GM19463 (cell line): ENCODE measurements at regions not wholly inside any gene's neighbourhood (a gene's known extent, or its start where the extent isn't known, plus 50 kb on each side); places are given as distances from the start of the nearest gene placed in this dataset.
"Not testable (repeated sequence)": the region's sequence is repeated elsewhere in the genome, so short reads cannot be mapped to it uniquely, and the experiment has no call there.

Experiments
- ATAC-seq: cut with Tn5 transposase; IDR thresholded peaks from one replicate; pipeline ENCODE4 v1.9.1; 2021; ENCODE audit warnings: mild to moderate bottlenecking, moderate library complexity; ENCODE audit not compliant: unreplicated experiment

DNA sequence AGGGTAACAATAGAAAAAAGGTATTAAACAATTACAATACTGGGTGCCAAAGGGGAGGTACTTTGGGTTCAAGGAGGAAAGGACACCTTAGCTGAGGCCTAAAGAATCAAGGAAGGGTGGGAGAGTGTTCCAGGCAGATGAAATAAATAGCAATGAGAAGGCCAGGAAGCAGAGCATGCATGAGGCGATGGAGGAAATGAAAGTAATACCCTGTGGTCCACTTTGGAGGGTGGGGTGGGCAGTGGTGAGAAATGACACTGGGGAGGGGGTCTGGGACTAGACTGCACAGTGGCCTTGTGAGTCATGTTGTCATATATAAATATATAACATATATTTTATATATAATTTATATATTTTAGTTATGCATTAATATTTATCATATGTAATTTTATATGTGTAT is 55.9 kb downstream of the BHLHE40 start:
- no peak for ATAC-seq

DNA sequence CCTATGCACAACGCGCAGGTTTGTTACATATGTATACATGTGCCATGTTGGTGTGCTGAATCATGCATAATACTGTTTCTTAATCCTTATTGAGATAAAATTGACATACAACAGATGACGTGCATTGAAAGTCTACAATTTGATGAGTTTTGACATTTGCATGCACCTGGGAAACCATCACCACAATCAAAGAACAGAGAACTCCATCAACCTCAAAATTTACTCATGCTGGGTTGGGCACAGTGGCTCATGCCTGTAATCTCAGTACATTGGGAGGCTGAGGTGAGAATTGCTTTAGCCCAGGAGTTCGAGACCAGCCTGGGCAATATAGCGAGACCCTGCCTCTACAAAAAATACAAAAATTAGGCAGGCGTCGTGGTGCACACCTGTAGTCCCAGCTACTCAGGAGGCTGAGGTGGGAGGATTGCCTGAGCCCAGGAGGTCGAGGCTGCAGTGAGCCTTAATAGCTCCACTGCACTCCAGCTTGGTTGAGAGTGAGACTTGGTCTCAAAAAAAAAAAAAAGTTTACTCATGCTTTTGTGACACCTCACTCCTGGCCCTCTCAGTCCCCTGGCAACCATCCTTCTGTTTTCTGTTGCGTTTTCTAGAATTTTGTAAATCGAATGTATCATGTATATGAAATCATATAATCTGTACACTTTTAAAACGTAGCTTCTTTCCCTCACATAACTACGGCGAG is 56.6 kb downstream of the BHLHE40 start:
- ATAC-seq = no peak

DNA sequence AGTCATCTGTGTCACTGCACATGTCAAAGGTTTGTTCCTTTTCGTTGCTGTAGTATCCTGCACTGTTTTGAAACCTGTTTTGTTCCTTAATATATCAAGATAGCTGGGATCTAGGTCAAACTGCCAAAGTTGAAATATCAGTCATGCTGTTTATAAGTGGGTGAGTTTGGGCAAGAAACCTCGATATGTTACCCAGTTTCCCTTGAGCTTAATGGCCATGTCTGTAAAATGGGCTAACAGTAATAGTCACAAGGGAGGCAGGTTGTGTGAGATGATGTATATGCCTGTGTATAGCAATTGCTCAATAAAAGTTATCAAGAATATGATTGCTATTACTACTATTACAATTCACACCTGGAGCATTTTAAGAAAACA is 57.1 kb downstream of the BHLHE40 start:
- no peak for ATAC-seq

DNA sequence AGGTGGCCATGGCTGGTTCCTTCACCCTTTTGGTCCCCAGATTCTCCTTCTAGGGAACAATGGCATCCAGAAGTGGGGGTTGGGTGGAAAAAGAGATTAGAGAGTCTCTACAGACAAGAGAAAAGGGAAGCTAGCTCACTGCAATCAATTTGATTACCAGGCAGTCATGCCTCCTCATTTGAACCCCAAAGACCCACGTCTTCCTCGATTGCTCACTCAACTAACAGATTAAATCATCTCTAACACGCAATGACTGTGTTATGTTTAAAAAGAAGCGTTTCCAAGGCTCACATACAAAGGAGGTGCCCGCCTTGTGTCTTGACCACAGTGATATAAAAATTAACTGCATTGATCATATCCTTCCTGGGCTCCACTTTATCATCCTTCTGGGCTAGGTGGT is 57.6 kb downstream of the BHLHE40 start:
- no peak for ATAC-seq

DNA sequence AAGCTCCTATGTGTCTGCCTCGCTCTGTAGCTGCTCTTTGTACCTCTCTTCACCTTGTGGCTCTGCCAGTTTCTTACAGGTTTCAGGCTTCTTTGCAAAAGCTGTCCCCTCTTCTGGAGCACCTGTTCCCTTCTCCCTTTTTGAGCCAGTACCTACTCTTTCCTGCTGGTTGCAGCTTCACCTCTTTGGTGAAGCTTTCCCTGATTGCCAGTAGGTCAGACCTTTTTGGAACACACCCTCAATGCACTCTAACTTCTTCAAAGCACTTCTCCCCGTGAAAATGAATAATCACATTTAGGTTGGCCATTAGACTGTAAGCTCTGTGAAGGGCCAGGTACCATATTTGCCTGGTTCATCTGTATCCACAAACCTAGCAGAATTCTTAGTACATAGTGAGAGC is 60.3 kb downstream of the BHLHE40 start:
- no peak for ATAC-seq

DNA sequence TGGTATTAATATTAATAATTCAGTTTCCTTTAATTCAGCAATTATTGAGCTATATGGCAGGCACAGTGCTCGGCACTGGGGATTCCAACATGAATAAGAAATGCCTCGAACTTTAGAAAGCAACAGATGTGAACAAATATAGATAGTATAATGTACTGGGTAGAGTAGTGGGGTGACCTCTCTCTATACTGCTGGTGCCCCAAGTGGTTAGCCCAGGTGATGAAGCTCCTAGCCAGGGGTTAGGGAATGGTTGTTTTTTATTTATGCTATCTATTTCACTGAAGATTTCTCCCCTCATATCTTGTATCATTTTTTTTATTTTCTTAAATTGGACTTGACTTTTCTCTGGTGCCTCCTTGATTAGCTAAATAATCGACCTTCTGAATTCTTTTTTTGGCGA is 62.1 kb downstream of the BHLHE40 start:
- no peak for ATAC-seq

DNA sequence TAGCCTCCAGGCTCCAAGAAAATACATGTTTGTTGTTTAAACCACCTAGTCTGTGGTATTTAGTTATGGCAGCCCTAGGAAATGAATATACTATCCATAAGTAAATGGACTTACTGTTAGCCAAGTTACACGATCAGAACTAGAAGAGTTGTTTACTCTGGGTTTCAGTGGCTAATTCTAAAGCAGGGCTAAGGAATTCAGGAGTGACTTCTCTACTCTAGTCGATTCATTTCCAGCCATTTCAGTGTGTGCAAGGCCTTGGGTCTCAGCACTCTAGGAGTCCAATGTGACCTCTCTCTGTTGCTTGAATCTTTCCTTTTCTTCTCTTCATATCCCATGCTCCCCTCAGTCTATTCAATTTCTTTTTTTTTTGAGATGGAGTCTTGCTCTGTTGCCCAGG is 66.7 kb downstream of the BHLHE40 start:
- no peak for ATAC-seq

DNA sequence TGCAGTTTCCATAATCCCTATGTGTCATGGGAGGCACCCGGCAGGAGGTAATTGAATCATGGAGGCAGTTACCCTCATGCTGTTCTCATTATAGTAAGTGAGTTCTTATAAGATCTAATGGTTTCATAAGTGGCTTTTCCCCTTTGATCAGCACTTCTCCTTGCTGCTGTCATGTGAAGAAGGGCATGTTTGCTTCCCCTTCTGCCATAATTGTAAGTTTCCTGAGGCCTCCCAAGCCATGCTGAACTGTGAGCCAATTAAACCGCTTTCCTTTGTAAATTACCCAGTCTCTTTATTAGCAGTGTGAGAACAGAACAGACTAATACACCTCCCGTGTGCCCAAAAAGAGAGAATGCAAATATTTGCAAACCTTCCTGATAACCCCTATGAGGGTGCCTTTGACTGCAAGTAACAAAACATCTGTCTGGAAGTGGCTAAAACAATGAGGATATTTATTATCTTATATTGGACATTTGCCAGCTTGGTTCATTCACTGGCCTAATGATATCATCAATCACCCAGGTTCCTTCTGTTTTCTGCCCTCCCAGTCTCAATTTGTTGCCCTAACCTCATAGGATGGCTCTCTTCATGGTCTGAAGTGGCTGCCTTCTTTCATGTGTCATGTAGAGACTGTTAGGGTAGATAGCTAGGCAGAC is 68.7 kb downstream of the BHLHE40 start:
- no peak for ATAC-seq

DNA sequence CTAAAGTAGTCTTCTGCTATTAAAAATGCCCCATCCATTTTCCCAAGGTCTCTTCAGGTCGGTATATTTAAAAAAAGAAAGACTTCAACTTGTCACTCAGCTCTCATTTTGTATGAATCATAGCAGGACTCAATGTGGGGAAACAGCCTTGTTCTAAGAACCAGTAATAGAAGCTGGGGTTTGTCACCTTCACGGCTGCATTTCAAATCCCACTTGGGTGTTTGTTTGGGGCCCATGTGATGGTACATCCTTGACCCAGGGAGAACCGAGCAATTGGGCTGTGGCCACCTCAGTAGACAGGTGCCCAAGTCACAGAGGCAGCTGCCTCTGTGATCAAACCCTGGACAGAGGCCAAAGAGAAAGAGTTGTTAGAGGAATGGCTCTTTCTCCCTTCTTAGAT is 70.3 kb upstream of the ARL8B start:
- ATAC-seq = peak; percentile 85

DNA sequence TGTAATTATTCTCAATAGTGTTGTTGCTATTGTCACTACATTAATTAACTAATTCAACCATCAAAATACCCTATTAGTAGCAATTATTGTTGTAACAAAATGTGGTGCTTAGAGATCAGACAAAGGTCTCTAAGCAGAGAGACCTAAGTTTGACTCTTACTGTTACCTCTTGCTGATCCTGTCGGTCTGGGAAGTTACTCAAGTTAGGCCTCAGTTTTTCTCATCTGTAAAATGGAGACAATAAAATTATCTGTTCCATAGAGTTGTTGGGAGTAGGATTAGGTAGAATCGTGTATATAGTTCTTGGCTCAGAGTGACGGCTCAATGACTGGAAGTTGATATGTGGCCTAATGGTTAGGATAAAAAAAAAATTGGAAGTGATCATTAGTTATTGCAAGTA is 69.8 kb upstream of the ARL8B start:
- no peak for ATAC-seq

DNA sequence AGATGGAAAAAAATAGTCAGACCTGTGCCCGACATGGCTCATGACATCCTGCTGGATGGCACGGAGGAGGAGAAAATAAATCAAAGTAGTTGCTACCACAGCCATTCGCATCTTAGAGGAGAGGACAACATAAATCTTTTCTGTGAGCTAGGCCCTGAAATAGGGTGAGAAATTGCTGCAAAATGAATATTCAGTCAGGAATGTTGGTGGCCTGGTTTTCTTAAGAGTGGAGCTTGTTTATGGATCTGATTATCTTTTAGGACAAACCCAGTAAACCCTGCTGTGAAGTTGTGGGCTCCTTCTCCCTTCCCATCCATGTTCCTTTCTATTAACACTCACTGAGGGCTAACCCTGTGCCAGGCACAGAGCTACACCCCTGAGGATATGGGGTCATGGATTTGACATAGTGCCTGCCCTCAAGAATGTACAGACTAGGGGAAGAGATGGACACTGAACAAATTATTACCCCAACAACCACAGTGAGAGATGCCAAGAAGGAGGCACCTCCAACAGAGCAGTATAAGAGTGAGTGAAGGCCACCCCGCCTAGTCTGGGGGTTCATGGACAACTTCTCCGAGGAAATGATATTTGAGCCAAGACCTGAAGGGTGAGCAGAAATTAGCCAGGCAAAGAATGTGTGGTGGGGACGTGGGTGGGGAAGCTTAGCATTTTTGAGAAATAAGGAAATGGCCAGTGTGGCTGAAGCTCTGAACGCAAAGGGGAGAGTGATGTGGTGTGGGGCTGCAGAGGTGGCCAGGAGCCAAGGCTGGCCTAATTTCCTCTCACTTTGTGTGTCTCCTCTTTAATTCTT is 68.9 kb upstream of the ARL8B start:
- no peak for ATAC-seq

DNA sequence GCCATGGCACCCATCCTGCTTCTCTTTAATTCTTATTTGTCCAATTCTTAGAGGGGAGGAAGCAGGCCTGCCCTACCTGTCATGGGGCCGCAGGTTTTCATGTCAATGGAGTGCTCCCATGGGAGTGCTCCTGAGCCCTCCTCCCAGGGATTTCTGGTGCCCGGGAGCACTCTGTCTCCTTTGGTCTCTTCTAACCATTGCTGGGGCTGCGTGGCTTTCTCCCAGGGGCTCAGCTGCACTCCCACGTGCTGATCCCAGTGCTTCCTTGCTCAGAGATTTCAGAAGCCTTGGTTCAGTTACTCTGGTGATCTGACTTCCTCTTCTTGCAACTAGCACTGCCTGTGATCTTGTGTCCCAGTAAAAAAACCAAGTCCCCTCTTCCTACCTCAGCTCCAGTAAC is 68.0 kb upstream of the ARL8B start:
- no peak for ATAC-seq

DNA sequence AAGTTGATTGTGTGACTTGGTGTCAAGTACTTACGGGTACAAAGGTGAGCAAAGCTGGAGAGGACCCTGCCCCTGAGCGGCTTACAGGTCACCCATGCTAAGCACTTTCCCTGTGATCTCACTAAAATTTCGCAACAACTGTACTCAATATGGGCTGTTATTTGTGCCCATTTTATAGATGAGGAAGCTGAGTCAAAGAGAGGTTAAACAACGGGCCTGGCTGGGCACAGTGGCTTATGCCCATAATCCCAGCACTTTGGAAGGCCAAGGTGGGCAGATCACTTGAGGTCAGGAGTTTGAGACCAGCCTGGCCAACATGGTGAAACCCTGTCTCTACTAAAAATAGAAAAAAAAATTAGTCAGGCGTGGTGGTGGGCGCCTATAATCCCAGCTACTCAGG is 67.5 kb upstream of the ARL8B start:
- ATAC-seq = not testable (repeated sequence)

DNA sequence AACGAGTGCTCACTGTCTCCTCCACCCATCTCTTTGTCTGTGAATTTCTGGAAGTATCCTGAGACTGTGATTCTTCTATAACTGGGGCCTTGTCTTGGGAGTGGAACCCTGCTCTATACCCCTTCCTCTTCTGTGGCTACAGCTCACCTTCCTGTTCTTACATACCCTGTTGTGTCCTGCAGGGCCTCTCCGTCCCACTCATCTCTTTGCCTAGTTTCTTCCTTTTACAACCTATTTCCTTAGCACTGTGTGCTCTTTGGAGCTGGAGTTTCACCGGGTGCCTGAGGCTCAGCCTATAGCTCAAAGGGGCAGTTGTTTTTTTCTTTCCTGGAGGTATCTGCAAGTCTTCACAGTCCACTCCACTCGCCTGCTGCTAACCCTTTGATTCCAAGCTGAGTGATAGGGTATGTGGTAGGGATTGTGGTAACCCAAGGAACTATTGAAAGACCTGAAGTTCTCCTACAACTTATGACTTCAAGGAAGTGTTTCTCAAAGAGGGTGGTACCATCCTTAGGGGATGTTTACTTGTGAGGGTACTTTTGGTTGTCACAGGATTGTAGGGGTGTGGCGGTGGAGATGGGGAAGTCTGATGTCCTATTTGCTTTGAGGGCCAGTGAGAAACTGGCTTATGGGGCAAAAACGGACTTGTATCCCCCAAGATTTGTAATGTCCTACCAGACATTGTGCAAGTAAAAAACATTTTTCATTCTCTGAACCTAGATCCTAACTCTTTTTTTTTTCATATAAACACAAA is 66.6 kb upstream of the ARL8B start:
- no peak for ATAC-seq

DNA sequence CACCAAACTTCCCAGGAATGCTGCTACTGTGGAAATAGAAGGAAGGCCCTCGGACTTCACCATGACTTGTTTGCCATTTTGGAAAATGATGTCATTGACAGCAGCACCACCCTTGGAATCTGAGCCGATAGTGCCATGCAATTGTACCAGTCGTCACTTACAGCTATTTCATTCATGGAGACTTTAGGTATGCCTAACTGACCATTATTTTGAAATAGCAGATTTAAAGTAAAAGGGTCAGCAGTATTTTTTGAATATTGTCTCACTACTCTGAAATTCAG is 66.0 kb upstream of the ARL8B start:
- no peak for ATAC-seq

DNA sequence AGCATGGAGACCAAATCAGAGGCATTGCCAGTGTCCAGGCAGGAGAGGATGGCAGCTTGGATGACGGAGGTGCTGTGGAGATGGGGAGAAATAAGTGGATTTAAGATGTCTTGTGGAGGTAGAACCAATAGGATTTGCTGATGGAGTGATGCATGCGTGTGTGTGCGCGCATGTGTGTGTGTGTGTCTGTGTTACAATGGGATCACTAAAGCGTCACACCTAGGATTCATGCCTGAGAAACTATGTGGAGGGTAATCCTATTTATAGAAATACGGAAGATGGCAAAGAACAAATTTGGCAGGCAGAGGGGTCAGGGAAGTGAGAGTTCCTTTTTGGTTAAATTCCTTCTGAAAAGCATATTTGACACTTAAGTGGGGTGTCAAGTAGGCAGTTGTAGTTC is 64.8 kb upstream of the ARL8B start:
- ATAC-seq = no peak

DNA sequence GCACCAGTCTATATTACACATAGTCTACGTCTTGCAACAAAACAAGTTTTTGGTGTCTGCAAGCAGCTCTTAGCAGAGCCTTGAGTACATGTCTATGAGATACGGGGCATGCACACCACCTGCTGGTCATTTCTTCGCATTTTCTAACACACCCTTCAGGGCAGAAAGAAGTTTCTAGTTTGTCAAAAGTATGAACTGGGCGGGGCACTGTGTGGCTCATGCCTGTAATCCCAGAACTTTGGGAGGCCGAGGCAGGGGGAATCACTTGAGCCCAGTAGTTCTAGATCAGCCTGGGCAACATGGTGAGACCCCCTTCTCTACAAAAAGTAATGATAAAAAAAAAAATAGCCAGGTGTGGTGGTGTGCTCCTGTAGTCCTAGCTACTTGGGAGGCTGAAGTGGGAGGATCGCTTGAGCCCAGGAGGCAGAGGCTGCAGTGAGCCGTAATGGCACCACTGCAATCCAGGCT is 64.2 kb upstream of the ARL8B start:
- peak; percentile 79 for ATAC-seq

DNA sequence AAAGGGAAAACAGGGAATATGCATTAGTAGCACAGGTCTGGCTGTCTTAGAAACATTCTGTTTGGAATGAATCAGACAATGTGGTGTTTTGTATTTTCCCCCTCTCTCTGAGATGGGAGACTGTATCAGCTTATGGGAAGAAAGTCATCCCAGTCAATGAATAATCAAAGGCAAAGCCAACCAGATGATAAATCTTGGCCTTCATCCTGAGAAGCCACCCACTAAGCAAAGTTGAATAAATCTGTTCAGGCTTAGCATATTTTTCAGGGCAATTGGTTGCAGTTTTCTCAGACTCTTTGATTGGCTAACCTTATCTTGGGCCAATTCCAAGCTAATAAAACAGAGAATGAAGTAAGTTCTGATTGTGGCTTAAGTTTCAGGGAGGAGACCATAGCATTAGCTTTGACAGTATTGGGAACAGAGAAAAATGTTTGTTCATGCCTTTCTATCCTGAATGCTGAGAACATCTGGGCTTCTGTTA is 63.6 kb upstream of the ARL8B start:
- no peak for ATAC-seq

DNA sequence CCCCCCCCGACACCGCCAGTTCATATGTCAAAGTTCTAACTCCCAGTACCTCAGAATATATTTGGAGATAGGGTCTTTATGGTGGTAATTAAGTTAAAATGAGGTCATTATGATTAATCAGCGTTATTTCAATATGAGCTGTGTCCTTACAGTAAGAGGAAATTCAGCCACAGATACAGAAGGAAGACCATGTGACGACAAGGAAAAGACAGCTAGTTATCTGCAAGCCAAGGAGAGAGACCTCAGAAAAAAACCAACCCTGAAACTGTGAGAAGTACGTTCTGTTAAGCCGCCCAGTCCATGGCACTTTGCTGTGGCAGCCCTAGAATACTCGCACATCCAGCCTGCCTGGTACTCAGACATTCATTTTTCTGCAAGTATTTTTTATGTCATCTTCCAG is 62.3 kb upstream of the ARL8B start:
- ATAC-seq = no peak

DNA sequence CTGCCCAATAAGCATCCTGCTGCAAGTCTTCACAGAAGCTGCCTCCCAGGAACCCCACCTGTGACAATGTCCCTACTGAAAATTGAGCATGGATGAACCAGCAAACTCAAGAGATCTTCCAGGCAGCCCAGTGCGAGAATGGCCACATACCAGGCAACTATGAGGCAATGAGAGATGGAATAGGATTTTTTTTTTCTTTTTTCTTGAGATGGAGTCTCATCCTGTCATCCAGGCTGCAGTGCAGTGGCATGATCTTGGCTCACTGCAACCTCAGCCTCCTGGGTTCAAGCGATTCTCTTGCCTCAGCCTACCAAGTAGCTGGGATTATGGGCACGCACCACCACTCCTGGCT is 60.9 kb upstream of the ARL8B start:
- no peak for ATAC-seq

DNA sequence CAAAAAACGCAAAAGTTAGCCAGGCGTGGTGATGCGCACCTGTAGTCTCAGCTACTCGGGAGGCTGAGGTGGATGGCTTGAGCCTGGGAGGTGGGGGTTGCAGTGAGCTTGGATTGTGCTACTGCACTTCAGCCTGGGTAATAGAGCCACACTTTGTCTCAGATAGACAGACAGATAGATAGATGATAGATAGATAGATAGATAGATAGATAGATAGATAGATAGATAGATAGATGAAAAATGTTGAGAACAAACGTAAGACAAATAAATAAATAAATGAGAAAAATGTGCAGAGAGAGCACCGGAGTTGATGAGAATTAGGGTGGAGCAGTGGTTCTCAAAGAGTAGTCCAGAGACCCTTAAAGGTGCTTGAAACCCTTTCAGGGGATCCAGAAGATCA is 58.4 kb upstream of the ARL8B start:
- ATAC-seq = no peak
